ENCODE measurements at regions not wholly inside any gene's neighbourhood (a gene's known extent, or its start where the extent isn't known, plus 50 kb on each side); places are given as distances from the start of the nearest gene placed in this dataset.

- no peak overlapping the region for H3K4me3 ChIP-seq (ENCODE audit: control insufficient read depth, low read depth, low read length)
- DNase-seq (ENCODE audit: low read depth), result no peak
- TF ChIP-seq, protein P1, sequence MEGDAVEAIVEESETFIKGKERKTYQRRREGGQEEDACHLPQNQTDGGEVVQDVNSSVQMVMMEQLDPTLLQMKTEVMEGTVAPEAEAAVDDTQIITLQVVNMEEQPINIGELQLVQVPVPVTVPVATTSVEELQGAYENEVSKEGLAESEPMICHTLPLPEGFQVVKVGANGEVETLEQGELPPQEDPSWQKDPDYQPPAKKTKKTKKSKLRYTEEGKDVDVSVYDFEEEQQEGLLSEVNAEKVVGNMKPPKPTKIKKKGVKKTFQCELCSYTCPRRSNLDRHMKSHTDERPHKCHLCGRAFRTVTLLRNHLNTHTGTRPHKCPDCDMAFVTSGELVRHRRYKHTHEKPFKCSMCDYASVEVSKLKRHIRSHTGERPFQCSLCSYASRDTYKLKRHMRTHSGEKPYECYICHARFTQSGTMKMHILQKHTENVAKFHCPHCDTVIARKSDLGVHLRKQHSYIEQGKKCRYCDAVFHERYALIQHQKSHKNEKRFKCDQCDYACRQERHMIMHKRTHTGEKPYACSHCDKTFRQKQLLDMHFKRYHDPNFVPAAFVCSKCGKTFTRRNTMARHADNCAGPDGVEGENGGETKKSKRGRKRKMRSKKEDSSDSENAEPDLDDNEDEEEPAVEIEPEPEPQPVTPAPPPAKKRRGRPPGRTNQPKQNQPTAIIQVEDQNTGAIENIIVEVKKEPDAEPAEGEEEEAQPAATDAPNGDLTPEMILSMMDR (IDR thresholded peaks at IDR 0.05; ENCODE audit: control insufficient read depth, insufficient read depth, low read depth, low read length, missing control alignments), result no peak
Observed at GRCh38 chr4:17283832-17284231, 228.1 kb downstream of the QDPR start.

DNA sequence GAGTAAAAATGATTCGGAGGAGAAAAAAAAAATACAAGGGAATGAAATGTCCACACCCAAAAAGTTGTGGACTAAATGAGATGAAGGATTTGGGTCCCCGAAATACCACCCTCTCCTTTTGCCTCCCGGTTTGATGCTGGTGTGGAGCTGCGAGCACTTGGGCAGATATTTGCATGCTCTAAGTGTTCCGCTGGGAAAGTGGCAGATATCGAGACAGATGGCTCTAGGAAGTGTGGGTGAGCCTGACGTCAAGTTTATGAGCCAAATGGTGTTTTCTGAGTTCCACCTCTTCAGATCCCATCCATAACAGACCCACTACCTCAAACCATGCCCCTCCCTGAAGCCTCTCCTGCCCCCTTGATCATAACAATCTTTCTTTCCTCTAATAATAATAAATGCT is 228.6 kb downstream of the QDPR start:
- DNase-seq (ENCODE audit: low read depth), result no peak
- TF ChIP-seq, protein P1 (IDR thresholded peaks at IDR 0.05; ENCODE audit: control insufficient read depth, insufficient read depth, low read depth, low read length, missing control alignments), result no peak

DNA sequence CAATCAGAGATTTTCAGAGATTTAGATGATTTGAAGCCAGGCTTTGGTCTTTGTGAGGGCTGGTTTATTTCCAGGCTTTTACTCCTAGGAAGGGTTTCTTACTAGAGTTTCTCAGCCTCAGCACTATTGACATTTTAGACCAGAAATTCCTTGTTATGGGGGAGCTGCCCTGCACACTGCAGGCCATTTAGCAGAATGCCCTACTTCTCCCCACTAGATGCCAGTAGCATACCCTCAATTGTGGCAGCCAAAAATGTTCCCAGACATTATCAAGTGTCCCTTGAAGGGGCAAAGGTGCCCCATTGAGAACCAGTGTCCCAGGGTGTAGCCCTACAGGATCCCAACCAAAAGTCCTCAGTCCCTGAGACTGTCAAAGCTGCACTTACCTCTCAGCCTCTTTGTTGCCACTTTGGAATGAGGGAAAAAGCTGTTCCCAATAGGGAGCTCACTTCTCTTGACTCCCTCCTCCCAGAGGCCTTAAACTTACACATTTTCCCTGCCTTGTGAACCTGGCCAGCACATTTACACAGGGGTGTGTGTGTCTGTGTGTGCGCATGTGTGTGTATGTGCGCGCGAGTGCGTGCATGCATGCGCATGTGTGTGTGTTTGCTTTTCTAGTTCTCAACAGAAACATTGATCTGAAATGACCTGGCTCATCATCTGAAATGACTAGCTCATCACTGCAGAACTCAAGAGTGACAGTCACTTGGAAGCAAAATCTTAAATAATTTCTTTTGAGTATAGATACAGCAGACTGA is 231.4 kb downstream of the QDPR start:
- TF ChIP-seq, protein P1 (IDR thresholded peaks at IDR 0.05; ENCODE audit: control insufficient read depth, insufficient read depth, low read depth, low read length, missing control alignments), result no peak
- DNase-seq (ENCODE audit: low read depth), result no peak
- H3K4me3 ChIP-seq (ENCODE audit: control insufficient read depth, low read depth, low read length), result no peak overlapping the region

More for the DNA sequence above, 228.6 kb downstream of the QDPR start:
- H3K4me3 ChIP-seq (ENCODE audit: control insufficient read depth, low read depth, low read length), result no peak overlapping the region

- TF ChIP-seq, protein P1 (IDR thresholded peaks at IDR 0.05; ENCODE audit: control insufficient read depth, insufficient read depth, low read depth, low read length, missing control alignments), result no peak
- H3K4me3 ChIP-seq (ENCODE audit: control insufficient read depth, low read depth, low read length), result no peak overlapping the region
Observed at GRCh38 chr4:17276776-17277175, 235.1 kb downstream of the QDPR start.

GRCh38 chr4:17275836-17276235 is 236.1 kb downstream of the QDPR start:
- DNase-seq (ENCODE audit: low read depth), result no peak
- no peak overlapping the region for H3K4me3 ChIP-seq (ENCODE audit: control insufficient read depth, low read depth, low read length)
- TF ChIP-seq, protein P1 (IDR thresholded peaks at IDR 0.05; ENCODE audit: control insufficient read depth, insufficient read depth, low read depth, low read length, missing control alignments), result no peak

More at GRCh38 chr4:17276776-17277175, 235.1 kb downstream of the QDPR start:
- DNase-seq (ENCODE audit: low read depth), result peak; percentile 16

- TF ChIP-seq, protein P1 (IDR thresholded peaks at IDR 0.05; ENCODE audit: control insufficient read depth, insufficient read depth, low read depth, low read length, missing control alignments), result no peak
- DNase-seq (ENCODE audit: low read depth), result no peak
- no peak overlapping the region for H3K4me3 ChIP-seq (ENCODE audit: control insufficient read depth, low read depth, low read length)
Observed at GRCh38 chr4:17273047-17273446, 238.8 kb downstream of the QDPR start.

All from AG09309 (cell line).